22Rv1 (cell line): ENCODE measurements at regions not wholly inside any gene's neighbourhood (a gene's known extent, or its start where the extent isn't known, plus 50 kb on each side); places are given as distances from the start of the nearest gene placed in this dataset.

Experiments
- H3K27ac ChIP-seq: fragments of 450-650 bp; 2 replicates; pipeline ENCODE4 v1.5.1; 2017
- CTCF ChIP-seq: fragments of 450-650 bp; IDR thresholded peaks from 2 replicates; pipeline ENCODE4 v1.5.1; 2017; ENCODE audit warnings: mild to moderate bottlenecking
- ZFX ChIP-seq: fragments of 450-650 bp; IDR thresholded peaks from 2 replicates; pipeline ENCODE4 v1.6.1; 2017; ENCODE audit warnings: antibody characterized with exemption, borderline replicate concordance

- TF ChIP-seq CTCF, result no peak
- no peak for TF ChIP-seq ZFX
- H3K27ac ChIP-seq, result no peak overlapping the region
These were observed 362.4 kb upstream of the MAF start for GRCh38 chr16:79962962-79963361.

- TF ChIP-seq CTCF (no peak), ZFX (no peak)
These were observed 358.7 kb upstream of the MAF start for GRCh38 chr16:79959226-79959625.

GRCh38 chr16:79954921-79955705 lies 354.6 kb upstream of the MAF start:
- no peak for TF ChIP-seq ZFX
- TF ChIP-seq CTCF, result no peak

More at GRCh38 chr16:79959226-79959625, 358.7 kb upstream of the MAF start:
- no peak overlapping the region for H3K27ac ChIP-seq

GRCh38 chr16:79950932-79951719 lies 350.6 kb upstream of the MAF start:
- no peak for TF ChIP-seq CTCF
- no peak overlapping the region for H3K27ac ChIP-seq

More at GRCh38 chr16:79954921-79955705, 354.6 kb upstream of the MAF start:
- no peak overlapping the region for H3K27ac ChIP-seq

GRCh38 chr16:79949417-79949816 lies 348.9 kb upstream of the MAF start:
- H3K27ac ChIP-seq, result no peak overlapping the region
- TF ChIP-seq CTCF, result no peak
- TF ChIP-seq ZFX, result no peak

GRCh38 chr16:79947771-79948170 lies 347.2 kb upstream of the MAF start:
- no peak for TF ChIP-seq CTCF
- no peak for TF ChIP-seq ZFX
- H3K27ac ChIP-seq, result no peak overlapping the region

GRCh38 chr16:79946252-79946651 lies 345.7 kb upstream of the MAF start:
- H3K27ac ChIP-seq, result no peak overlapping the region
- TF ChIP-seq CTCF (no peak), ZFX (no peak)
